Duodenal mucosa (tissue), 2 donors: ENCODE measurements at regions not wholly inside any gene's neighbourhood (a gene's known extent, or its start where the extent isn't known, plus 50 kb on each side); places are given as distances from the start of the nearest gene placed in this dataset.
A peak's percentile ranks its signal among the peaks of the same experiment; 100 is the strongest.

Source experiments
- H3K27ac ChIP-seq: one replicate; pipeline ENCODE4 v1.7.0; 2013; ENCODE audit warnings: low read depth, low read length
- H3K27me3 ChIP-seq, 2 donors: one replicate each; pipeline ENCODE4 v1.7.0; 2013; ENCODE audit warnings: low read length in 2 of 2, control low read depth in 1 of 2; ENCODE audit not compliant: insufficient read depth in 2 of 2, control insufficient read depth in 1 of 2
- H3K36me3 ChIP-seq, 2 donors: one replicate each; pipeline ENCODE4 v1.7.0; 2013; ENCODE audit warnings: low read length in 2 of 2, control low read depth in 1 of 2; ENCODE audit not compliant: insufficient read depth in 2 of 2, control insufficient read depth in 1 of 2
- H3K4me1 ChIP-seq, 2 donors: one replicate each; pipeline ENCODE4 v1.7.0; 2013; ENCODE audit warnings: low read length in 2 of 2, control low read depth in 1 of 2; ENCODE audit not compliant: insufficient read depth in 2 of 2, control insufficient read depth in 1 of 2
- H3K4me3 ChIP-seq, 2 donors: one replicate each; pipeline ENCODE4 v1.7.0; 2013; ENCODE audit warnings: low read length in 2 of 2, low read depth in 1 of 2
- H3K9ac ChIP-seq, 2 donors: one replicate each; pipeline ENCODE4 v1.7.0; 2013; ENCODE audit warnings: low read length in 2 of 2, low read depth in 1 of 2
- H3K9me3 ChIP-seq, 2 donors: one replicate each; pipeline ENCODE4 v1.7.0; 2013; ENCODE audit warnings: low read length in 2 of 2, control low read depth in 1 of 2; ENCODE audit not compliant: control insufficient read depth in 1 of 2

- no peak overlapping the region for H3K27ac ChIP-seq
- H3K27me3 ChIP-seq = peaks cover 0 to 13% of the 10 kb centered on the region in 2 donors
- H3K9me3 ChIP-seq = no peaks in the 10 kb centered on the region
- no peak overlapping the region for H3K9ac ChIP-seq
- H3K4me1 ChIP-seq = peaks cover 26 to 33% of the 10 kb centered on the region in 2 donors
- H3K4me3 ChIP-seq = no peak overlapping the region
- no peaks in the 10 kb centered on the region for H3K36me3 ChIP-seq
Measured at GRCh38 chr1:11338284-11338924, 65.4 kb downstream of the UBIAD1 start.

- Histone ChIP-seq H3K27me3 (peaks cover 0 to 13% of the 10 kb centered on the region in 2 donors), H3K9ac (peak overlapping the region in 1 of 2 donors; percentile 25), H3K36me3 (no peaks in the 10 kb centered on the region), H3K9me3 (no peaks in the 10 kb centered on the region), H3K4me3 (peak overlapping the region in 1 of 2 donors; percentile 28), H3K27ac (no peak overlapping the region), H3K4me1 (peaks cover 22 to 29% of the 10 kb centered on the region in 2 donors)
Measured at GRCh38 chr1:11339346-11340232, 66.6 kb downstream of the UBIAD1 start.

- peaks cover 0 to 13% of the 10 kb centered on the region in 2 donors for H3K27me3 ChIP-seq
- H3K4me3 ChIP-seq = peak overlapping the region in 1 of 2 donors; percentile 28
- no peaks in the 10 kb centered on the region for H3K36me3 ChIP-seq
- no peak overlapping the region for H3K27ac ChIP-seq
- H3K4me1 ChIP-seq = peaks cover 20 to 29% of the 10 kb centered on the region in 2 donors
- peak overlapping the region in 1 of 2 donors; percentile 25 for H3K9ac ChIP-seq
- no peaks in the 10 kb centered on the region for H3K9me3 ChIP-seq
Measured at GRCh38 chr1:11340233-11340632, 67.2 kb downstream of the UBIAD1 start.

- Histone ChIP-seq H3K9me3 (no peaks in the 10 kb centered on the region), H3K27ac (no peak overlapping the region), H3K4me3 (no peak overlapping the region), H3K27me3 (peaks cover 0 to 10% of the 10 kb centered on the region in 2 donors), H3K36me3 (no peaks in the 10 kb centered on the region), H3K9ac (no peak overlapping the region), H3K4me1 (peaks cover 20 to 29% of the 10 kb centered on the region in 2 donors)
Measured at GRCh38 chr1:11341901-11342552, 69.0 kb downstream of the UBIAD1 start.

- Histone ChIP-seq H3K4me1 (peaks cover 18 to 29% of the 10 kb centered on the region in 2 donors), H3K9me3 (no peaks in the 10 kb centered on the region), H3K36me3 (no peaks in the 10 kb centered on the region), H3K4me3 (no peak overlapping the region), H3K9ac (no peak overlapping the region), H3K27ac (no peak overlapping the region), H3K27me3 (peaks cover 0 to 10% of the 10 kb centered on the region in 2 donors)
Measured at GRCh38 chr1:11342621-11343032, 69.6 kb downstream of the UBIAD1 start.

- Histone ChIP-seq H3K4me1 (peaks cover 17 to 18% of the 10 kb centered on the region in 2 donors), H3K27ac (no peak overlapping the region), H3K27me3 (peaks cover 0 to 7% of the 10 kb centered on the region in 2 donors), H3K9ac (no peak overlapping the region), H3K4me3 (no peak overlapping the region), H3K36me3 (no peaks in the 10 kb centered on the region), H3K9me3 (no peaks in the 10 kb centered on the region)
Measured at GRCh38 chr1:11345971-11346715, 73.1 kb downstream of the UBIAD1 start.

GRCh38 chr1:11350265-11350664 lies 77.3 kb downstream of the UBIAD1 start:
- Histone ChIP-seq H3K9ac (no peak overlapping the region), H3K27me3 (peaks cover 0 to 4% of the 10 kb centered on the region in 2 donors), H3K4me1 (no peaks in the 10 kb centered on the region), H3K27ac (no peak overlapping the region), H3K36me3 (no peaks in the 10 kb centered on the region), H3K4me3 (no peak overlapping the region), H3K9me3 (no peaks in the 10 kb centered on the region)

- no peak overlapping the region for H3K27ac ChIP-seq
- H3K4me1 ChIP-seq = no peaks in the 10 kb centered on the region
- H3K4me3 ChIP-seq = no peak overlapping the region
- no peaks in the 10 kb centered on the region for H3K36me3 ChIP-seq
- H3K27me3 ChIP-seq = peaks cover 4 to 9% of the 10 kb centered on the region in 2 donors
- H3K9ac ChIP-seq = no peak overlapping the region
- H3K9me3 ChIP-seq = no peaks in the 10 kb centered on the region
Measured at GRCh38 chr1:11352058-11352715, 79.2 kb downstream of the UBIAD1 start.
